Caco-2 (cell line): ENCODE measurements at regions not wholly inside any gene's neighbourhood (a gene's known extent, or its start where the extent isn't known, plus 50 kb on each side); places are given as distances from the start of the nearest gene placed in this dataset.

Experiments
- BruUV-seq: library from RNA; stranded (reverse); fragments of 400-500 nt; replicated peaks from 2 replicates; lab custom pipeline; 2021; lab: Mats Ljungman, UMichigan
- CTCF ChIA-PET: fragments of 300-600 bp; sonication (Branson Sonifier 250); formaldehyde crosslinking; loops from one replicate; lab custom pipeline; 2022; ENCODE audit warnings: antibody characterized with exemption; lab: Charles Lee
- POLR2A ChIA-PET: fragments of 300-600 bp; sonication (Branson Sonifier 250); formaldehyde crosslinking; loops from one replicate; lab custom pipeline; 2022; ENCODE audit warnings: antibody characterized with exemption; lab: Charles Lee
- DNase-seq, 2 experiments: peaks; one replicate each; pipeline versions ENCODE4 v3.0.0 to v3.0.0-alpha.2; 2020 to 2022
- H3K27me3 ChIP-seq: replicated peaks from 2 replicates; pipeline ENCODE4 v1.6.0; 2011; ENCODE audit warnings: low read length; ENCODE audit not compliant: control insufficient read depth, insufficient read depth
- H3K36me3 ChIP-seq: 2 replicates; pipeline ENCODE4 v1.5.1; 2011; ENCODE audit warnings: low read length; ENCODE audit not compliant: control insufficient read depth, insufficient read depth
- H3K4me1 ChIP-seq: fragments of 250-450 bp; sonication (Bioruptor Pico); 2 replicates; pipeline ENCODE4 v1.5.1; 2020; ENCODE audit warnings: mild to moderate bottlenecking
- H3K4me3 ChIP-seq: 2 replicates; pipeline ENCODE4 v1.5.1; 2011; ENCODE audit warnings: low read depth, mild to moderate bottlenecking, control low read depth, low read length
- H3K9me3 ChIP-seq: fragments of 250-450 bp; sonication (Bioruptor Pico); 2 replicates; pipeline ENCODE4 v1.5.1; 2020; ENCODE audit warnings: mild to moderate bottlenecking, moderate library complexity
- H3K27ac Mint-ChIP-seq: one replicate; pipeline ENCODE4 v1.8.0; 2022; ENCODE audit warnings: mixed read lengths; ENCODE audit not compliant: unreplicated experiment
- H3K27me3 Mint-ChIP-seq: one replicate; pipeline ENCODE4 v1.8.0; 2022; ENCODE audit warnings: mixed read lengths; ENCODE audit not compliant: insufficient read depth, unreplicated experiment
- H3K36me3 Mint-ChIP-seq: one replicate; pipeline ENCODE4 v1.8.0; 2022; ENCODE audit warnings: mild to moderate bottlenecking, mixed read lengths; ENCODE audit not compliant: insufficient read depth, unreplicated experiment
- H3K4me1 Mint-ChIP-seq: one replicate; pipeline ENCODE4 v1.8.0; 2022; ENCODE audit warnings: low read depth, mixed read lengths; ENCODE audit not compliant: unreplicated experiment
- H3K4me3 Mint-ChIP-seq: one replicate; pipeline ENCODE4 v1.8.0; 2022; ENCODE audit warnings: mild to moderate bottlenecking, moderate library complexity, mixed read lengths; ENCODE audit not compliant: unreplicated experiment
- H3K9me3 Mint-ChIP-seq: one replicate; pipeline ENCODE4 v1.8.0; 2022; ENCODE audit warnings: mixed read lengths; ENCODE audit not compliant: unreplicated experiment
- intact Hi-C: fragments of 100-400 bp; cut with micrococcal nuclease; formaldehyde crosslinking; loops from one replicate; pipeline ENCODE4 v1.10.0; 2022; ENCODE audit not compliant: unreplicated experiment
- TF ChIP-seq, protein P1 (sequence below), 2 experiments: fragments of 200-600 bp in 1 of 2; IDR thresholded peaks; 1 replicate in 1 of 2; 2 replicates in 1 of 2; pipeline versions ENCODE4 v1.5.1 to v1.8.0; 2011 to 2022; ENCODE audit warnings: antibody characterized with exemption in 1 of 2, control low read depth in 1 of 2, inconsistent platforms in 1 of 2, low read depth in 1 of 2, low read length in 1 of 2, mild to moderate bottlenecking in 1 of 2, moderate library complexity in 1 of 2; ENCODE audit not compliant: insufficient read depth in 1 of 2, severe bottlenecking in 1 of 2, unreplicated experiment in 1 of 2

DNA sequence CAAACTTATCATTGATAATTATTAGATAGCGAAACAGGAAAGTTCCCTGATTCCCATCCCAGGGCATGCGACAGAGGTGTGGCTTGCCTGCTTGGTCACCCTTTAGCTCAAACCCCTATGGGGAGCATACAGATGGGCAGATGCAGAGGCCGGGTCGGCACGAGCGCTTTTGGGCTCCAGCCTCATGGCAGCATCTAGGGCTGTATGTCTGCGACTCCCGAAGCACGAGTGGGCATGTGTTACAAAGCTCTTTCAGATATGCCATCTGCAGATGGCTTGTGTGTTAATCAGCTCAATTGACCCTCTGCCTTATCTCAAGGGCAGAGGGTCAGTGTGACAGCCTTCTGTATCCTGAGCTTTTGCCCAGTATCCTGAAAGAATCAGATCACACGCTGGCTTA, 2069.3 kb upstream of the RAG2 start:
- Histone ChIP-seq H3K9me3 (no peaks in the 10 kb centered on the region; the same call in 1 of the 2 replicates), H3K4me3 (no peak overlapping the region), H3K4me1 (no peaks in the 10 kb centered on the region), H3K36me3 (no peaks in the 10 kb centered on the region), H3K27me3 (no peaks in the 10 kb centered on the region)
- no peaks in the 10 kb centered on the region for H3K36me3 Mint-ChIP-seq
- no peak overlapping the region for H3K4me3 Mint-ChIP-seq
- BruUV-seq: no TSS peak
- H3K27ac Mint-ChIP-seq: no peak overlapping the region
- no peaks in the 10 kb centered on the region for H3K9me3 Mint-ChIP-seq
- intact Hi-C loops: no loop called here
- H3K27me3 Mint-ChIP-seq: no peaks in the 10 kb centered on the region
- ChIA-PET POLR2A (no interaction called here), CTCF (no interaction called here)
- TF ChIP-seq, protein P1, sequence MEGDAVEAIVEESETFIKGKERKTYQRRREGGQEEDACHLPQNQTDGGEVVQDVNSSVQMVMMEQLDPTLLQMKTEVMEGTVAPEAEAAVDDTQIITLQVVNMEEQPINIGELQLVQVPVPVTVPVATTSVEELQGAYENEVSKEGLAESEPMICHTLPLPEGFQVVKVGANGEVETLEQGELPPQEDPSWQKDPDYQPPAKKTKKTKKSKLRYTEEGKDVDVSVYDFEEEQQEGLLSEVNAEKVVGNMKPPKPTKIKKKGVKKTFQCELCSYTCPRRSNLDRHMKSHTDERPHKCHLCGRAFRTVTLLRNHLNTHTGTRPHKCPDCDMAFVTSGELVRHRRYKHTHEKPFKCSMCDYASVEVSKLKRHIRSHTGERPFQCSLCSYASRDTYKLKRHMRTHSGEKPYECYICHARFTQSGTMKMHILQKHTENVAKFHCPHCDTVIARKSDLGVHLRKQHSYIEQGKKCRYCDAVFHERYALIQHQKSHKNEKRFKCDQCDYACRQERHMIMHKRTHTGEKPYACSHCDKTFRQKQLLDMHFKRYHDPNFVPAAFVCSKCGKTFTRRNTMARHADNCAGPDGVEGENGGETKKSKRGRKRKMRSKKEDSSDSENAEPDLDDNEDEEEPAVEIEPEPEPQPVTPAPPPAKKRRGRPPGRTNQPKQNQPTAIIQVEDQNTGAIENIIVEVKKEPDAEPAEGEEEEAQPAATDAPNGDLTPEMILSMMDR (IDR thresholded peaks at IDR 0.05; ENCODE audit: insufficient read depth in 1 of 2, low read depth in 1 of 2, low read length in 1 of 2, severe bottlenecking in 1 of 2, unreplicated experiment in 1 of 2): no peak
- no peaks in the 10 kb centered on the region for H3K4me1 Mint-ChIP-seq
- DNase-seq: no peak

- ChIA-PET CTCF (no interaction called here), POLR2A (no interaction called here)
- H3K9me3 ChIP-seq: no peaks in the 10 kb centered on the region
- DNase-seq: no peak
- BruUV-seq: no TSS peak
- no peaks in the 10 kb centered on the region for H3K4me1 ChIP-seq
- Mint-ChIP-seq H3K4me1 (no peaks in the 10 kb centered on the region), H3K36me3 (no peaks in the 10 kb centered on the region), H3K9me3 (no peaks in the 10 kb centered on the region), H3K27me3 (peaks cover 5% of the 10 kb centered on the region), H3K4me3 (no peak overlapping the region), H3K27ac (no peak overlapping the region)
- intact Hi-C loops: no loop called here
- no peaks in the 10 kb centered on the region for H3K36me3 ChIP-seq
- no peaks in the 10 kb centered on the region for H3K27me3 ChIP-seq
- TF ChIP-seq, protein P1 (IDR thresholded peaks at IDR 0.05; ENCODE audit: insufficient read depth in 1 of 2, low read depth in 1 of 2, low read length in 1 of 2, severe bottlenecking in 1 of 2, unreplicated experiment in 1 of 2): no peak
- H3K4me3 ChIP-seq: no peak overlapping the region
Observed at GRCh38 chr11:38648604-38649003, 2050.6 kb upstream of the RAG2 start.

DNA sequence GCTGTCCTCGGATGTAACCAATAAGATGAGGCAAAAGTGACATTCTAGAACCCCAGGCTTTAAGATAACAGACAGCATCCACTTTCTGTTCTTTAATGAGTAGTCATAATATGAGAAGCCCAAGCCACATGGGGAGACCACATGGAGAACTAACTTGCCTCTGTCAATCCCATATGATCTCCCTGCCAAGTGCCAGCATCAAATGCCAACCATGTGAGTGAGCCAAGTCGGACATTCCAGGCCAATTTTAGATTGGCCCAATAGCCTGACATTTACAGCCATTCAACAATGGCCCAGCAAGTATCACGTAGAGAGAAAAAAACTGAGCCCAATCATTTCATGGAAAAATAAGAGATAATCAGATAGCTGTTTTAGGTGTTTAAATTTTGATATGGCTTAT, 2048.3 kb upstream of the RAG2 start:
- intact Hi-C loops: no loop called here
- Mint-ChIP-seq H3K4me3 (no peak overlapping the region), H3K9me3 (no peaks in the 10 kb centered on the region), H3K36me3 (no peaks in the 10 kb centered on the region), H3K27ac (no peak overlapping the region), H3K27me3 (no peaks in the 10 kb centered on the region), H3K4me1 (no peaks in the 10 kb centered on the region)
- no peak overlapping the region for H3K4me3 ChIP-seq
- CTCF ChIA-PET: no interaction called here
- H3K9me3 ChIP-seq: no peaks in the 10 kb centered on the region
- H3K36me3 ChIP-seq: no peaks in the 10 kb centered on the region
- BruUV-seq: no TSS peak
- POLR2A ChIA-PET: no interaction called here
- DNase-seq: no peak
- TF ChIP-seq, protein P1 (IDR thresholded peaks at IDR 0.05; ENCODE audit: insufficient read depth in 1 of 2, low read depth in 1 of 2, low read length in 1 of 2, severe bottlenecking in 1 of 2, unreplicated experiment in 1 of 2): no peak
- no peaks in the 10 kb centered on the region for H3K4me1 ChIP-seq
- H3K27me3 ChIP-seq: no peaks in the 10 kb centered on the region
